B cell (primary cell): ENCODE measurements at regions not wholly inside any gene's neighbourhood (a gene's known extent, or its start where the extent isn't known, plus 50 kb on each side); places are given as distances from the start of the nearest gene placed in this dataset.

Experiments used
- CTCF ChIP-seq: fragments of 200-600 bp; IDR thresholded peaks from one replicate; pipeline ENCODE4 v1.8.0; 2022; ENCODE audit warnings: antibody characterized with exemption, mild to moderate bottlenecking
- EZH2 ChIP-seq: IDR thresholded peaks from 2 replicates; pipeline ENCODE4 v1.6.1; 2012; ENCODE audit warnings: borderline replicate concordance, low read depth, mild to moderate bottlenecking, moderate library complexity, low read length; ENCODE audit not compliant: insufficient read depth, poor library complexity, severe bottlenecking

DNA sequence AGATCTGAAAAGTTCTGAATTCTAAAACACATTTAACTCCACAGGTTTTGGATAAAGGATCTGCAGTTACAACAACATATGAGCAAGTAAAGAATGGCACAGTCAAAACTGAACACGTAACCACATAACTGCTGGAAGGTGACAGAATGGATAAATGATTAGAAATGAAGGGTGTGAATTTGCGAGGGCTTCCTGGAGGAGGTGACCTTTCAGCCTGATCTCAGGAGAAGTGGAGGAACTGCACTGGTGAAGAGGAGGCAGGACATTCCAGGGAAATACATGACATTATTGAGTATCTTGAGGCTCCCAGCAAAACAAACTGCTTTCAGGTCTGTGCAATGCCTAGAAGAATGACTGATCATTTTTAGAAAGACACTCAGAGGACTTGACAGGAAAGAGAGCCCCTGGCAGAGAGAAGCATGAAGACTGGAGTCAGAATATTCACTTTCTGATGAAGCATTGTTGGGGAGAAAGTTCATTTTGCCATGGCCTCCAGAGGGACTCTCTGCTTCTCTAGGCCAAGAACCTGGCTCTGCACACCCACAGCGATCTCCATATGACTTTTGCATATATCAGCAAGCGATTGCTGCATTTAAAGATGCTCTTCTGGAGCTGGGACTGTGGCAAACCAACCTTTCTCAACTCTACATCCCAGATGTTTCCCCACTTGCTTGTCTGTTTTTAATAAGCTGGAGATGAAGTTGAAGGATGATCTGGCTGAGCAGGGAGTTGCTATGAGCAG is 122.7 kb upstream of the FAM78B start:
- no peak for TF ChIP-seq CTCF
- no peak for TF ChIP-seq EZH2
